ENCODE measurements at regions not wholly inside any gene's neighbourhood (a gene's known extent, or its start where the extent isn't known, plus 50 kb on each side); places are given as distances from the start of the nearest gene placed in this dataset.

DNA sequence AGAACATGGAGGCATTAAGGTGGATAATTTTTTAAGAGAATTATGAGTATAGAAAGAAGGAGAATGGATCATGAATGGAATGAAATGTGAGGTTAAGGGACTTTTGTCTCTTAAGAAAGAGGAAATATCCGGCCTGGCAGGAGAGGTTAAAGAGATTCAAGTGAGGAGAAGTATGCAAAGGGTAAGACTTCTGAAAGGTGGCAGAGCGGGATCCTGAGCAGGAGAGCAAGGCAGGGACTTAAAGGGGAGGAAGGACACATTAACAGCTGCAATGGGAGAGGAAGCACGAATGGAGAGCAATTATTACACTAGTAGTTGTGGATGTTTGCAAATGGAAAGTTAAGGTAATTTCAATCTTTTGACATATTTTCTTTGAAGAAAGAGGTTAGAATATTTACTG, 171.0 kb downstream of the KITLG start:
- Mint-ChIP-seq H3K4me1 (ENCODE audit: low read depth) (peaks cover 19% of the 10 kb centered on the region), H3K4me3 (ENCODE audit: low read depth) (no peak overlapping the region), H3K27me3 (no peaks in the 10 kb centered on the region), H3K36me3 (ENCODE audit: insufficient read depth) (no peaks in the 10 kb centered on the region), H3K9me3 (ENCODE audit: low read depth) (no peaks in the 10 kb centered on the region), H3K27ac (no peak overlapping the region)
- TF ChIP-seq, protein P1, sequence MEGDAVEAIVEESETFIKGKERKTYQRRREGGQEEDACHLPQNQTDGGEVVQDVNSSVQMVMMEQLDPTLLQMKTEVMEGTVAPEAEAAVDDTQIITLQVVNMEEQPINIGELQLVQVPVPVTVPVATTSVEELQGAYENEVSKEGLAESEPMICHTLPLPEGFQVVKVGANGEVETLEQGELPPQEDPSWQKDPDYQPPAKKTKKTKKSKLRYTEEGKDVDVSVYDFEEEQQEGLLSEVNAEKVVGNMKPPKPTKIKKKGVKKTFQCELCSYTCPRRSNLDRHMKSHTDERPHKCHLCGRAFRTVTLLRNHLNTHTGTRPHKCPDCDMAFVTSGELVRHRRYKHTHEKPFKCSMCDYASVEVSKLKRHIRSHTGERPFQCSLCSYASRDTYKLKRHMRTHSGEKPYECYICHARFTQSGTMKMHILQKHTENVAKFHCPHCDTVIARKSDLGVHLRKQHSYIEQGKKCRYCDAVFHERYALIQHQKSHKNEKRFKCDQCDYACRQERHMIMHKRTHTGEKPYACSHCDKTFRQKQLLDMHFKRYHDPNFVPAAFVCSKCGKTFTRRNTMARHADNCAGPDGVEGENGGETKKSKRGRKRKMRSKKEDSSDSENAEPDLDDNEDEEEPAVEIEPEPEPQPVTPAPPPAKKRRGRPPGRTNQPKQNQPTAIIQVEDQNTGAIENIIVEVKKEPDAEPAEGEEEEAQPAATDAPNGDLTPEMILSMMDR (IDR thresholded peaks at IDR 0.05; ENCODE audit: unreplicated experiment), result no peak
- no peak for DNase-seq (ENCODE audit: low spot score, unreplicated experiment)

DNA sequence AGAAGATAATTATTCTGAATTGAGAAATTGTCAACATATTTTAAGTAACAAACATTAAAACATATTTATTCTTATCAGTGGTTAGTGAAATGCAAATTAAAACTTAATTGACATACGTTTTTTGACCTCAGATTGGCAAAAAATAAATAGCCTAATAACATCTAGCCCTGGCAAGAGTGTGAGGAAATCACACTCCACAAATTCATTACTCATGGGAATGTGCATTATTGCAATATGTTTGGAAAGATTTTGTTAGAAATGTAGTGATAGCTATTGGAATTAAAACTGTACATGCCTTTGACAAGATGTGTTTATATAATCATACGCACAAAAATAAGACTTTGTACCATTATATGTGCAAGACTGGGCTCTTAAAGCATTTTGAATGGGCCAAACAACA, 168.6 kb downstream of the KITLG start:
- Mint-ChIP-seq H3K36me3 (ENCODE audit: insufficient read depth) (no peaks in the 10 kb centered on the region), H3K4me3 (ENCODE audit: low read depth) (no peak overlapping the region), H3K4me1 (ENCODE audit: low read depth) (peaks cover 25% of the 10 kb centered on the region), H3K27me3 (no peaks in the 10 kb centered on the region), H3K27ac (no peak overlapping the region), H3K9me3 (ENCODE audit: low read depth) (no peaks in the 10 kb centered on the region)
- no peak for DNase-seq (ENCODE audit: low spot score, unreplicated experiment)
- TF ChIP-seq, protein P1 (IDR thresholded peaks at IDR 0.05; ENCODE audit: unreplicated experiment), result no peak

DNA sequence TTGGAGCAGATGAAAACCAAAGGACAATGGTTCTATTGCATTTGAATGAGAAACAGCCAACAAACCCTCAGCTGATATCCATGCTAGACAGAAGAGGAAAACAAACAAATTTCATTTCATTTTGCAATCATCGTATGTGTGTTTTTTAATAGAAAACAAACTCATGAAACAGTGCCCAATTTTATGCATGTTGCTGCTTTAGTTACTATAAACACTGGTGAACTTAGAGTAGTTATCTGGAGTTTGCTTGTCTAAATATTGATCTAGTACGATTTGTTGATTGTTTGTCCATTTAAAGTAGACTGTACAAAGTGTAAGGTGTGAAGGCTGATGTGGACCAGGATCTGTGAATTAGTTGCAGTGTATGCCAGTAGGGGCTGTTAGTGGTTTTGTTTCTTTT, 166.6 kb downstream of the KITLG start:
- H3K4me3 Mint-ChIP-seq (ENCODE audit: low read depth), result no peak overlapping the region
- H3K36me3 Mint-ChIP-seq (ENCODE audit: insufficient read depth), result no peaks in the 10 kb centered on the region
- DNase-seq (ENCODE audit: low spot score, unreplicated experiment), result no peak
- no peaks in the 10 kb centered on the region for H3K27me3 Mint-ChIP-seq
- TF ChIP-seq, protein P1 (IDR thresholded peaks at IDR 0.05; ENCODE audit: unreplicated experiment), result no peak
- H3K27ac Mint-ChIP-seq, result no peak overlapping the region
- no peaks in the 10 kb centered on the region for H3K9me3 Mint-ChIP-seq (ENCODE audit: low read depth)
- peaks cover 34% of the 10 kb centered on the region for H3K4me1 Mint-ChIP-seq (ENCODE audit: low read depth)

DNA sequence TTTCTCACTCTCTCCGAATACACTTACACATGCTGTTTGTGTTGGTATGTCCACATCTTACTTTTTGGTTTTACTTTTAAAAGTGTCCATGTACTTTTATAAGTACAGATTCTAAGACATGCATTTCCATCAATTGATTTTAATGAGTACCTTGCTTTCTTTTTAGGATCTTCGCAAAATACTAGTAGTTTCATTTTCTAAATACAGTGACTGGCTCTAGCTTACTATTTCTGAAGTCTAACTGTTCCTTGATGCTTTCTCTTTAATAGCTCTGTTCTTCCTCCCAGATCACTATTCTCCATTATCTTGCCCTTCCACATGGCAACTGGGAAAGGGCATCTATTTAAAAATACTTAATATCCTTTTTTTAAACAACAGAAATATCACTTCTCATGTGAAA, 164.1 kb downstream of the KITLG start:
- Mint-ChIP-seq H3K27ac (no peak overlapping the region), H3K27me3 (no peaks in the 10 kb centered on the region)
- TF ChIP-seq, protein P1 (IDR thresholded peaks at IDR 0.05; ENCODE audit: unreplicated experiment), result no peak

DNA sequence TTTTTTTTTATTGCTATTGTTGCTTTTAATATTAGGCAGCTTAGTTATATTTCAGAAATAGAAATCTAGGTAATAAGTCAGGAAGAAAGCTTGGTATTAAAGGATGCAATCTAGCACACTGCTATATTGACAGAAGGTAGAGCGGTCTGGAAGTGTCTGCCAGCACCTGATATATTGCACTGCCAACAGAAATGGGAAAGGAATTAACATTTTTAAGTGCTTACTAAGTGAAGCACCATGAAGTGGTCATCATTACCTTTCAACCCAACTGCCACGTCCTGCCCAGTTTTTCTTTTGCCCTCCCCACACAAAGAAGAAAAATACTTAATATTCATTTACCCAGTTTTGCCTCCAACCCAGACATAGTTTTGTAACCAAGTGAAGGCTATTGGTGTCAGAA, 163.5 kb downstream of the KITLG start:
- Mint-ChIP-seq H3K9me3 (ENCODE audit: low read depth) (no peaks in the 10 kb centered on the region), H3K27ac (no peak overlapping the region), H3K27me3 (no peaks in the 10 kb centered on the region), H3K4me3 (ENCODE audit: low read depth) (no peak overlapping the region), H3K4me1 (ENCODE audit: low read depth) (peaks cover 27% of the 10 kb centered on the region), H3K36me3 (ENCODE audit: insufficient read depth) (no peaks in the 10 kb centered on the region)
- no peak for DNase-seq (ENCODE audit: low spot score, unreplicated experiment)
- TF ChIP-seq, protein P1 (IDR thresholded peaks at IDR 0.05; ENCODE audit: unreplicated experiment), result no peak

More for the DNA sequence above, 164.1 kb downstream of the KITLG start:
- H3K9me3 Mint-ChIP-seq (ENCODE audit: low read depth), result no peaks in the 10 kb centered on the region
- no peak for DNase-seq (ENCODE audit: low spot score, unreplicated experiment)
- no peak overlapping the region for H3K4me3 Mint-ChIP-seq (ENCODE audit: low read depth)
- H3K4me1 Mint-ChIP-seq (ENCODE audit: low read depth), result peaks cover 27% of the 10 kb centered on the region
- no peaks in the 10 kb centered on the region for H3K36me3 Mint-ChIP-seq (ENCODE audit: insufficient read depth)
